Stimulated activated CD4-positive, alpha-beta T cell treated with anti-CD3 and anti-CD28 coated beads, Interleukin-1b, Interleukin-23, amount 100 ng/mL, for 24 hours (primary cell): ENCODE measurements at regions not wholly inside any gene's neighbourhood (a gene's known extent, or its start where the extent isn't known, plus 50 kb on each side); places are given as distances from the start of the nearest gene placed in this dataset.

Experiments used
- DNase-seq, 4 experiments: peaks; one replicate each; pipeline ENCODE4 v3.0.0-alpha.2; 2020; ENCODE audit warnings: low read depth in 4 of 4, low spot score in 1 of 4

GRCh38 chr5:96074460-96074859 lies 112.8 kb upstream of the ELL2 start:
- DNase-seq = no peak

DNA sequence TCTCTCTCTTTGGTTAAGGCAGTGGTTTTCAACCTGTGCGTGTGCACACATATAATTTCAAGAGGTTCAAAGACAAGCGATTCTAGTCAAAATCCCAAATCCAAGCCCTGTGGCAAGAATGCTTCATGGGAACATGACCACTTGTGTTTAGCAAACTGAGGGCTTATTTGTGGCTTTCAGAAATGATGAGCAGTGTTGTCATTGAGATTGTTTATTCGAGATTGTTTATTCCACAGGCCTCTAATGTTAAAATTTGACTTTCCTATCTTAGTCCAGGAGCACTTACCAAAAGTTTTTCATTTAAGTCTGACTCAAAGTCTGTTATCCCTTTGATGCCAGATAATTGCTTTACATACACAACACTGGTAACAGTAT lies 111.1 kb upstream of the ELL2 start:
- no peak for DNase-seq

GRCh38 chr5:96072138-96072790 lies 110.6 kb upstream of the ELL2 start:
- DNase-seq = no peak

- no peak for DNase-seq
Observed at GRCh38 chr5:96070622-96071225, 109.1 kb upstream of the ELL2 start.

- peak in 1 of 4 experiments; percentile 17 for DNase-seq
Observed at GRCh38 chr5:96067894-96068614, 106.4 kb upstream of the ELL2 start.

GRCh38 chr5:96067251-96067650 lies 105.6 kb upstream of the ELL2 start:
- DNase-seq = no peak

DNA sequence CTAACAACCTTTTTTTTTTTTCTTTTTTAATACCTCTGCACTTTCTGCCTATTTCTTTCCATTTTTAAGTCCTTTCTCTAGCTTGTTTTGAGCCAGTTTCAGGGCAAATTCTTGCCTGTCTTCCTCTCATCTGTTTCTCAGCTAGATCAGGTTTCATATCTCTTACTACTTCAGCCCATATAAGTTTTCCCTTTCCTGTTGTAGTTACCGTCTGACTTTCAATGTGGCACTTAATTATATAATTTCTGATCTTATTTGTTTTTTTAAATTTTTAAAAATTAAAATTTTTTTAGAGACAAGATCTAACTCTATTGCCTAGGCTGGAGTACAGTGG lies 104.7 kb upstream of the ELL2 start:
- DNase-seq = no peak

GRCh38 chr5:96065685-96066385 lies 104.2 kb upstream of the ELL2 start:
- DNase-seq = no peak

DNA sequence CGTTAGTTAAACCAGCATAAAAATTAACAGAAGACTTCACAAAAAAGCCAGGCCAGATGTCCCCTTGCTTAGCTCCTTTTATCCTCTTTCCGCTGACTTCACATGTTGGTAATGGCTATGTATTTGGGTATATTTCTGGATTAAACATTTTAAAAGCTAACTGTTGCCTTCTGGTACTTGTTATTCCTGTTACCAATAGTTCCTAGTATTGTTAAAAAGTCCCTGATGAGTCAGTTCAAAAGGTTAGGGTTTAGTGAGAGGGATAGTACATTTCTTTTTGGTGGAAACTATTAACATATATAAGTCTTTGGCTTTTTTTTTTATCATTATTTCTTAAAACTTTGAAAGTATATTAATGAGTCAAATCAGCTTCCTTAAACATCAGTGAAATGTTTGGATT lies 103.2 kb upstream of the ELL2 start:
- DNase-seq = no peak

DNA sequence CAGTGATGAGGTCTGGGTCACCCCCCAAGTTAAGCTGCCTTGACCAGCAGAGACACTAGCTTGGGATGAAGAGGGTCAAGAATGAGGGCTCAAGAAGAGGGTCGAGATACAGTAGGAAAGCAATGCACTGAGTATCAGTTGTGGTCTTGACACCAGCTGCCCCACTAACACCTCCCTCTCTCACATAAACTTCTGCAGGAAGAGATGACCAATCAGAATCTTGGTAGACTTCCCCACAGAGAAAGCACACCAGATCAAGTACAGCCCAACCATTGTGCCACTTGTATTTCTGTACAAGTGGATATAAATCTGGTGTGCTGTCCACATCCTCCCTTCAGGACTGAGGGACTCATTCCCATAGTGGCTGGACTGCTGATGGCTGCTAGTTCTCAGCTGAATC lies 101.2 kb upstream of the ELL2 start:
- no peak for DNase-seq

- DNase-seq = no peak
Observed at GRCh38 chr5:96058084-96058483, 96.4 kb upstream of the ELL2 start.

GRCh38 chr5:96054311-96055030 lies 92.8 kb upstream of the ELL2 start:
- no peak for DNase-seq

- DNase-seq = no peak
Observed at GRCh38 chr5:96053063-96053735, 91.5 kb upstream of the ELL2 start.

DNA sequence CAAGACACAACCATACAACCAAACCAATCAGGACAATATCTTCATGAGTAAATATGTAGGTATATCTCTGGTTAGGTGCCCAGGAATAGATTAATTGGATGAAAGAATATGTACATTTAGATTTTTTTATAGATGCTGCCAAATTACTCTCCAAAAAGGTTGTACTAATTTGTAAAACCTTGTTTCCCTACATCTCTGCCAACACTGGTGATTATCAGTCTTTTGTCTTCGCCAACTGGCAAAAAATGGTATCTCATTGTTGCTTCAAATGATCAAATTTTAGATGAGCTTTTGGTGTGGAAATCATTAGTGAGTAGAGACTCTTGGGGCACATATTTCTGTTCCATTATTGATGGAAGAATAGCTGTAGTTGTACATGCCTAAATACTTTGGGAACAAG lies 90.7 kb upstream of the ELL2 start:
- DNase-seq = no peak

GRCh38 chr5:96051401-96051830 lies 89.8 kb upstream of the ELL2 start:
- DNase-seq = no peak

GRCh38 chr5:96050273-96050880 lies 88.7 kb upstream of the ELL2 start:
- no peak for DNase-seq

DNA sequence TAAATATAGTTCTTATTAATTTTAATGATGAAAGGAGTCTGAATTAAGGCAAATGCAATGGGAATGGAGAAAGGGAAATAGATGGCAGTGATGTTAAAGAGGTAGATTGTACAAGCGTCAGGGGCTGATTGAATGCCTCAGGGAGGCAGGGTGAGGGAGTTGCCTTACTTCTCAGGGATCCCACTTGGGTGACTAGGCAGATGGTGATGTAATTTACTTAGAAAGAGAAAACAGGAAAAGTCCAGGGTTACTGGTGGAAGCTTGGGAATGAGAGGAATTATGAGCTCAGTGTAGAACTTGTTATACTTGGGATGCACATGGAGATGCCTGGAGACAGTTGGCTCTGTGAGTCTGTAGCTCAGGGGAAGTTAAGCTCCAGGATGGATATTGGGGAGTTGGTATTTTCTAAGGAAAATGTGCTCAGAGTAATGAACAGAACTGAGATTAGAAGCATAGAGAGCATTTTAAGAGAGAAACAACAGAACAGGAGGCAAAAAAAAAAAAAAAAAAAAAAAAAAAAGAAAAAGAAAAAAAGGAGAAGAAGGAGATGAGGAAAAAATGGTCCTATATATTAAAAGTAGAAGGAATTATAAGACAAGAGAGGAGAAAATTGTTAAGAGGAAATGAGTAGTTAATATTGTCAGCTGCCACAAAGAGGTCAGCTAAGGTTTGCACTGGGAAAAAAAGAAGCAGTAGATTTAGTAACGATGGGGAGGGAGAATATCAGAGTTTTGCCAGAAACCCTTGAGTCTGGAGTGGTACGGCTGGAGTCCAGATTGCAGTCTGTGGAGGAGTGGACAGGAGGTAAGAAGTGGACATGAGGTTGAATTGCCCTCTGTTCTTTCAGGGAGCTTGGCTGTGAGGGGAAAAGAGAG lies 88.0 kb upstream of the ELL2 start:
- DNase-seq = no peak

GRCh38 chr5:96048763-96049162 lies 87.1 kb upstream of the ELL2 start:
- no peak for DNase-seq

- no peak for DNase-seq
Observed at GRCh38 chr5:96045888-96046287, 84.2 kb upstream of the ELL2 start.
